ENCODE measurements at regions not wholly inside any gene's neighbourhood (a gene's known extent, or its start where the extent isn't known, plus 50 kb on each side); places are given as distances from the start of the nearest gene placed in this dataset.
A peak's percentile ranks its signal among the peaks of the same experiment; 100 is the strongest.
"Not testable (repeated sequence)": the region's sequence is repeated elsewhere in the genome, so short reads cannot be mapped to it uniquely, and the experiment has no call there.

- no peak for DNase-seq (ENCODE audit: low read depth, low spot score)
These were observed 53.5 kb downstream of the PAGE2 start for GRCh38 chrX:55142206-55142918.

- DNase-seq (ENCODE audit: low read depth, low spot score) = no peak
These were observed 54.1 kb downstream of the PAGE2 start for GRCh38 chrX:55142919-55143310.

- DNase-seq (ENCODE audit: low read depth, low spot score) = no peak
These were observed 54.8 kb downstream of the PAGE2 start for GRCh38 chrX:55143621-55144020.

- DNase-seq (ENCODE audit: low read depth, low spot score) = no peak
These were observed 55.9 kb downstream of the PAGE2 start for GRCh38 chrX:55144697-55145096.

- no peak for DNase-seq (ENCODE audit: low read depth, low spot score)
These were observed 60.4 kb downstream of the PAGE2 start for GRCh38 chrX:55149242-55149641.

- DNase-seq (ENCODE audit: low read depth, low spot score) = no peak
These were observed 62.4 kb downstream of the PAGE2 start for GRCh38 chrX:55151199-55151598.

- DNase-seq (ENCODE audit: low read depth, low spot score) = no peak
These were observed 60.6 kb upstream of the PAGE5 start for GRCh38 chrX:55159551-55159950.

GRCh38 chrX:55160685-55161552 lies 59.2 kb upstream of the PAGE5 start:
- peak; percentile 63 for DNase-seq (ENCODE audit: low read depth, low spot score)

- no peak for DNase-seq (ENCODE audit: low read depth, low spot score)
These were observed 58.6 kb upstream of the PAGE5 start for GRCh38 chrX:55161581-55161980.

- no peak for DNase-seq (ENCODE audit: low read depth, low spot score)
These were observed 57.0 kb upstream of the PAGE5 start for GRCh38 chrX:55163171-55163570.

- not testable (repeated sequence) for DNase-seq (ENCODE audit: low read depth, low spot score)
These were observed 55.1 kb upstream of the PAGE5 start for GRCh38 chrX:55165026-55165425.

GRCh38 chrX:55167124-55167803 lies 52.9 kb upstream of the PAGE5 start:
- no peak for DNase-seq (ENCODE audit: low read depth, low spot score)

GRCh38 chrX:55167901-55168300 lies 52.2 kb upstream of the PAGE5 start:
- no peak for DNase-seq (ENCODE audit: low read depth, low spot score)

- DNase-seq (ENCODE audit: low read depth, low spot score) = no peak
These were observed 50.4 kb upstream of the PAGE5 start for GRCh38 chrX:55169782-55170181.

Measured in brain pericyte (primary cell).